Glutamatergic neuron (in vitro differentiated cells): ENCODE measurements at regions not wholly inside any gene's neighbourhood (a gene's known extent, or its start where the extent isn't known, plus 50 kb on each side); places are given as distances from the start of the nearest gene placed in this dataset.
A peak's percentile ranks its signal among the peaks of the same experiment; 100 is the strongest.
"Not testable (repeated sequence)": the region's sequence is repeated elsewhere in the genome, so short reads cannot be mapped to it uniquely, and the experiment has no call there.

Source experiments
- DNase-seq: peaks from one replicate; pipeline ENCODE4 v3.0.0; 2022
- H3K27ac Mint-ChIP-seq: one replicate; pipeline ENCODE4 v1.8.0; 2020; ENCODE audit warnings: mild to moderate bottlenecking, mixed read lengths, inconsistent platforms; ENCODE audit not compliant: unreplicated experiment
- H3K27me3 Mint-ChIP-seq: one replicate; pipeline ENCODE4 v1.8.0; 2020; ENCODE audit warnings: mild to moderate bottlenecking, moderate library complexity, mixed read lengths, inconsistent platforms; ENCODE audit not compliant: unreplicated experiment
- H3K36me3 Mint-ChIP-seq: one replicate; pipeline ENCODE4 v1.8.0; 2020; ENCODE audit warnings: mild to moderate bottlenecking, mixed read lengths, inconsistent platforms; ENCODE audit not compliant: unreplicated experiment
- H3K4me1 Mint-ChIP-seq: one replicate; pipeline ENCODE4 v1.8.0; 2020; ENCODE audit warnings: mild to moderate bottlenecking, low read depth, mixed read lengths, inconsistent platforms; ENCODE audit not compliant: unreplicated experiment
- H3K4me3 Mint-ChIP-seq: one replicate; pipeline ENCODE4 v1.8.0; 2020; ENCODE audit warnings: mild to moderate bottlenecking, mixed read lengths, inconsistent platforms; ENCODE audit not compliant: unreplicated experiment
- H3K9me3 Mint-ChIP-seq: one replicate; pipeline ENCODE4 v1.8.0; 2020; ENCODE audit warnings: mild to moderate bottlenecking, moderate library complexity, mixed read lengths, inconsistent platforms; ENCODE audit not compliant: unreplicated experiment
- CTCF ChIP-seq: fragments of 200-600 bp; sonication (generic); IDR thresholded peaks from one replicate; pipeline ENCODE4 v1.5.0; 2021; ENCODE audit not compliant: partially characterized antibody, unreplicated experiment

GRCh38 chr5:96189987-96190386 is 228.3 kb upstream of the ELL2 start:
- no peaks in the 10 kb centered on the region for H3K4me1 Mint-ChIP-seq
- H3K27ac Mint-ChIP-seq = no peak overlapping the region
- H3K9me3 Mint-ChIP-seq = peaks cover 6% of the 10 kb centered on the region
- H3K4me3 Mint-ChIP-seq = no peak overlapping the region
- TF ChIP-seq CTCF = no peak
- no peaks in the 10 kb centered on the region for H3K27me3 Mint-ChIP-seq
- no peak for DNase-seq
- H3K36me3 Mint-ChIP-seq = peaks cover 11% of the 10 kb centered on the region

- Mint-ChIP-seq H3K4me3 (no peak overlapping the region), H3K27ac (no peak overlapping the region), H3K9me3 (peaks cover 7% of the 10 kb centered on the region), H3K36me3 (peaks cover 16% of the 10 kb centered on the region), H3K4me1 (no peaks in the 10 kb centered on the region), H3K27me3 (no peaks in the 10 kb centered on the region)
- peak; percentile 33 for TF ChIP-seq CTCF
- no peak for DNase-seq
These were observed 227.6 kb upstream of the ELL2 start for GRCh38 chr5:96189028-96189826.

- H3K27ac Mint-ChIP-seq = no peak overlapping the region
- H3K27me3 Mint-ChIP-seq = no peaks in the 10 kb centered on the region
- no peak for DNase-seq
- peaks cover 7% of the 10 kb centered on the region for H3K9me3 Mint-ChIP-seq
- H3K4me1 Mint-ChIP-seq = no peaks in the 10 kb centered on the region
- peaks cover 16% of the 10 kb centered on the region for H3K36me3 Mint-ChIP-seq
- no peak overlapping the region for H3K4me3 Mint-ChIP-seq
- no peak for TF ChIP-seq CTCF
These were observed 225.8 kb upstream of the ELL2 start for GRCh38 chr5:96187309-96188027.

- not testable (repeated sequence) for DNase-seq
These were observed 222.9 kb upstream of the ELL2 start for GRCh38 chr5:96184510-96184909.

GRCh38 chr5:96180684-96181435 is 219.2 kb upstream of the ELL2 start:
- DNase-seq = no peak
- no peaks in the 10 kb centered on the region for H3K27me3 Mint-ChIP-seq
- no peak overlapping the region for H3K4me3 Mint-ChIP-seq
- H3K27ac Mint-ChIP-seq = no peak overlapping the region
- TF ChIP-seq CTCF = no peak
- H3K36me3 Mint-ChIP-seq = peaks cover 11% of the 10 kb centered on the region
- no peaks in the 10 kb centered on the region for H3K4me1 Mint-ChIP-seq
- H3K9me3 Mint-ChIP-seq = peaks cover 6% of the 10 kb centered on the region

More at GRCh38 chr5:96184510-96184909, 222.9 kb upstream of the ELL2 start:
- not testable (repeated sequence) for H3K27me3 Mint-ChIP-seq, H3K4me3 Mint-ChIP-seq, H3K4me1 Mint-ChIP-seq, H3K27ac Mint-ChIP-seq, H3K9me3 Mint-ChIP-seq
- H3K36me3 Mint-ChIP-seq = peaks cover 16% of the 10 kb centered on the region
